ENCODE measurements at regions not wholly inside any gene's neighbourhood (a gene's known extent, or its start where the extent isn't known, plus 50 kb on each side); places are given as distances from the start of the nearest gene placed in this dataset.
A peak's percentile ranks its signal among the peaks of the same experiment; 100 is the strongest.

GRCh38 chr5:15263942-15264341 is 236.0 kb upstream of the FBXL7 start:
- Histone ChIP-seq H3K9me3 (no peaks in the 10 kb centered on the region), H3K4me3 (no peak overlapping the region), H3K27me3 (no peaks in the 10 kb centered on the region), H3K4me1 (peaks cover 17% of the 10 kb centered on the region), H3K27ac (no peak overlapping the region), H3K36me3 (no peaks in the 10 kb centered on the region)
- intact Hi-C loops (cut with DNase I) = no loop called here
- DNase-seq (ENCODE audit: extremely low spot score in 2 of 2) = no peak
- TF ChIP-seq POLR2AphosphoS5 (IDR thresholded peaks at IDR 0.05; ENCODE audit: insufficient read depth in 1 of 2, low read depth in 1 of 2) (no peak), POLR2A (IDR thresholded peaks at IDR 0.05) (no peak), CTCF (IDR thresholded peaks at IDR 0.05) (no peak)

DNA sequence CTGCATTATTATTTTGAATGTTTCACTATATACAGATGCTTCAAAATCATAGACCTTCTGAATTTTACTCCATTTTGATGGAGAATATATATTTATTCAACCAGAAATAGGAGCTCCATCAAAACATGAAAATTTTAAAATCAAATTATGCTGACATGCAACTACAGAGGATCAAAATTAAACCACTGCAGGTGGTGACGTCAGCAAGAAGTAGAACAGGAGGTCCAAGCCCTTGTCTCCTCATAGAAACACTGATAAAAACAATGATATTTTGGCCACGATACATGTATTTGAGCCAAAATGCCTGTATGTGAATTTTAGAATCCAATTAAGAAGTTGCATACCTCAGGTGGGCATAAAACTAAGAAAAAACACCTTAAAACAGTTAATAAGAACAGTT is 236.6 kb upstream of the FBXL7 start:
- Histone ChIP-seq H3K4me3 (no peak overlapping the region), H3K9me3 (no peaks in the 10 kb centered on the region), H3K36me3 (no peaks in the 10 kb centered on the region), H3K4me1 (peaks cover 17% of the 10 kb centered on the region), H3K27me3 (no peaks in the 10 kb centered on the region), H3K27ac (no peak overlapping the region)
- no peak for DNase-seq (ENCODE audit: extremely low spot score in 2 of 2)
- TF ChIP-seq POLR2A (IDR thresholded peaks at IDR 0.05) (no peak), CTCF (IDR thresholded peaks at IDR 0.05) (no peak), POLR2AphosphoS5 (IDR thresholded peaks at IDR 0.05; ENCODE audit: insufficient read depth in 1 of 2, low read depth in 1 of 2) (no peak)
- intact Hi-C loops (cut with DNase I) = no loop called here

DNA sequence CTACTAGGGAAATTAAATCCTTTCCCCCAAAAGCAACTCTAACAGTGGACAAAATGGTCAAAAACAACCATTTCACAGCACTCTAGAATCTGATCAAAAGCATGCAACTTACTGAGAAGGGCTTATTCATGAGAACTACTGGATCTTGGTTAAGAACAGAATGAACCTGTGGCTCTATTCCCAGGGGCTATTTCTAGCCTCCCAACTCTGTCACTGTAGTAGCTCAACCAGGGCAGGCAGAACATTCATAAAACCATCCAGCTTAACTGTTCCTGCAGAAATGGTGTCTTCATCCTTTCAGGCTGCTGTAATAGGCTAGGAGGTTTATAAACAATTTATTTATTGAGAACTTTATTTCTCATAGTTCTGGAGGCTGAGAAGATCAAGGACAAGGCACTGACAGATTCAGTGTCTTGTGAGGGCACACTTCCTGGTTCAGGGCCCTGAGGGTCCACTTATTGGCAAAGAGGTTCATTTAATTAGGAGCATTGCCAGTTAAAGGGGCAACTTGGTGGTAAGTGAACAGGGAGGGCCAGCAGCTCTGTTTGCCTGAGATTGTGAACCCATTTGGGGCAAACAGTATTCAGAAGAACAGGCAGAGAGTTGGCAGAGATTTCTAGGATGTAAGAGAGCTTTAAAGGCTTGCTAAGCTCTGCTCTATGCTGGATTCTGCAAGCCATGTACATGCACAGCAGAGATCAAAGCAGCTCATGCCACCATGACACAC is 238.5 kb upstream of the FBXL7 start:
- H3K9me3 ChIP-seq = no peaks in the 10 kb centered on the region
- peaks cover 17% of the 10 kb centered on the region for H3K4me1 ChIP-seq
- no peak for DNase-seq (ENCODE audit: extremely low spot score in 2 of 2)
- no peak overlapping the region for H3K27ac ChIP-seq
- no peaks in the 10 kb centered on the region for H3K36me3 ChIP-seq
- H3K4me3 ChIP-seq = no peak overlapping the region
- intact Hi-C loops (cut with DNase I) = no loop called here
- no peaks in the 10 kb centered on the region for H3K27me3 ChIP-seq
- TF ChIP-seq POLR2A (IDR thresholded peaks at IDR 0.05) (no peak), CTCF (IDR thresholded peaks at IDR 0.05) (no peak), POLR2AphosphoS5 (IDR thresholded peaks at IDR 0.05; ENCODE audit: insufficient read depth in 1 of 2, low read depth in 1 of 2) (no peak)

GRCh38 chr5:15260356-15261268 is 239.4 kb upstream of the FBXL7 start:
- DNase-seq (ENCODE audit: extremely low spot score in 2 of 2) = no peak
- no peaks in the 10 kb centered on the region for H3K27me3 ChIP-seq

More at GRCh38 chr5:15260356-15261268, 239.4 kb upstream of the FBXL7 start:
- peaks cover 17% of the 10 kb centered on the region for H3K4me1 ChIP-seq
- H3K36me3 ChIP-seq = no peaks in the 10 kb centered on the region
- intact Hi-C loops (cut with DNase I) = no loop called here
- no peak for TF ChIP-seq POLR2A (IDR thresholded peaks at IDR 0.05)
- no peak for TF ChIP-seq CTCF (IDR thresholded peaks at IDR 0.05)
- no peak for TF ChIP-seq POLR2AphosphoS5 (IDR thresholded peaks at IDR 0.05; ENCODE audit: insufficient read depth in 1 of 2, low read depth in 1 of 2)
- no peak overlapping the region for H3K27ac ChIP-seq
- no peaks in the 10 kb centered on the region for H3K9me3 ChIP-seq
- peak overlapping the region in 1 of 2 donors; percentile 2 for H3K4me3 ChIP-seq

Measured in vagina (tissue), 2 donors.